ENCODE measurements at regions not wholly inside any gene's neighbourhood (a gene's known extent, or its start where the extent isn't known, plus 50 kb on each side); places are given as distances from the start of the nearest gene placed in this dataset.

DNA sequence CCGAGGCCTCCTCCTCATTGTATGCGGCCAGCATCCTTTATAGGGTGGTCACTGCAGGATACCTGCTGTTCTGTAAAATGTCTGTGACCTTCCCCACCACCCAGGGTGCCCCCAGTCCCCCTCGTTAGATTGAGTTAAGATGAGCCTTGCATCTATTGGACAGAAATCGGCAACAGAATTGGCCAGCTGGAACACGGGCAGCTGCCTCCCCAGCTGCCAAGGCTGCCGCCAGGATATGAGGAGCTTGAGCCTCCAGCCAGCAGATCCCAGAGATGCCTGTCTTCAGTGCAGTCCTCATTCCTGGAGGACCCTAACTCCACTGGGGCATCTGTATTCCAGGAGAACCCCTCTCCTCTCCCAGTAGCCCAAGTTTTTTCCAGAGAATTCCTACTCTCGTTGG is 463.0 kb downstream of the TSHZ3 start:
- in situ Hi-C loops (cut with MboI; ENCODE audit: low sequenced_read_pairs) = no loop called here
- H3K36me3 ChIP-seq (replicated peaks) = no peaks in the 10 kb centered on the region
- H3K27me3 ChIP-seq (ENCODE audit: low read depth) = peaks cover 9% of the 10 kb centered on the region; the same call in 1 of the 2 replicates
- H3K4me1 ChIP-seq = no peaks in the 10 kb centered on the region
- H3K9me3 ChIP-seq = no peaks in the 10 kb centered on the region
- H3K4me3 ChIP-seq = no peak overlapping the region
- DNase-seq (ENCODE audit: low spot score in 2 of 2) = no peak

DNA sequence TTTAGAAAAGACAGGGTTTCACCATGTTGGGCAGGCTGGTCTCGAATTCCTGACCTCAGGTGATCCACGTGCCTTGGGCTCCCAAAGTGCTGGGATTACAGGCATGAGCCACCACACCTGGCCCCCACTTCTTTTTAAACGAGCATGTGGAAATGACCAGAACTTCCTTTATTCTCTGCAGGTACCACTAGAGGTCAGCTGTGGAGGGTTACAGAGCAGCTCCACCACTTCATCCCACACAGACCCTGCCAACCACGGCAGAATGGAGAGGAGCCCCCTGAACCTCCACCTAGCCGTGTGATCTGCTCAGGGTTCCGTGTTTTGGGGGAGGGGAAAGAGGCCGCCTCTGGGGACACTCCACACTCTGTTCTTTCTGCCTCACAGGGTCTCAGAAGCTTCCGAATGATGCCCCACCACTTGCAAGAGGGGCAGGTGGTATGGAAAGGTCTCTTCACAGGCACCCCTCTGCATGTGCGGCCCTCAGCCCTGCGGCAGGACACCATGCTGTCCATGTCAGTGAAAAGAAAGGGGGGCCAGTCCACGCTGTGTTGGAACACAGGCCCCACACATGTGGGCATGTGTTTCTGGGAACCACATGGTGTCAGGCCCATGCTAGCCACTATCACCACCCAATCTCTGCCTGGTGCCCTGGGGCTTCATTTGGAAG is 465.0 kb downstream of the TSHZ3 start:
- no peaks in the 10 kb centered on the region for H3K4me1 ChIP-seq
- no peaks in the 10 kb centered on the region for H3K9me3 ChIP-seq

DNA sequence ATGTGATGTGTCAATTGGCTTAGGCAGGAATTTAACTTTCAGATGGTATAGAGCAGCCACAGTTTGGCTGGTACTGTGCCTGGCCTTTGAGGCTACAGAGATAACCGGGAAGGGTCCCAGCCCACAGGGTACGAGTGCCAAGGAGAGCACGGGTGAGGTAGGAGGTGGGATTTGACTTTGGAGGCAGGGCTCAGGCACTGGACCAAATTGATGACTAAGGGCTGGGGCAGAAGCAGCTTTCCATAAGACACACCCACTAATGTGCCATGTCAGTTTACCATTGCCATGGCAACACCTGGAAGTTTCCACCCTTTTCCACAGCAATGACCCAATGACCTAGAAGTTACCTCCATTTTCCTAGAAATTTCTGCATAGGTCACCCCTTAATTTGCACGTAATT is 466.2 kb downstream of the TSHZ3 start:
- DNase-seq (ENCODE audit: low spot score in 2 of 2) = no peak
- in situ Hi-C loops (cut with MboI; ENCODE audit: low sequenced_read_pairs) = no loop called here
- Histone ChIP-seq H3K4me3 (no peak overlapping the region), H3K36me3 (replicated peaks) (no peaks in the 10 kb centered on the region), H3K9me3 (no peaks in the 10 kb centered on the region), H3K27me3 (ENCODE audit: low read depth) (no peaks in the 10 kb centered on the region), H3K4me1 (no peaks in the 10 kb centered on the region)

More for the DNA sequence above, 465.0 kb downstream of the TSHZ3 start:
- no peak for DNase-seq (ENCODE audit: low spot score in 2 of 2)
- Histone ChIP-seq H3K36me3 (replicated peaks) (no peaks in the 10 kb centered on the region), H3K4me3 (no peak overlapping the region), H3K27me3 (ENCODE audit: low read depth) (no peaks in the 10 kb centered on the region)
- in situ Hi-C loops (cut with MboI; ENCODE audit: low sequenced_read_pairs) = no loop called here

DNA sequence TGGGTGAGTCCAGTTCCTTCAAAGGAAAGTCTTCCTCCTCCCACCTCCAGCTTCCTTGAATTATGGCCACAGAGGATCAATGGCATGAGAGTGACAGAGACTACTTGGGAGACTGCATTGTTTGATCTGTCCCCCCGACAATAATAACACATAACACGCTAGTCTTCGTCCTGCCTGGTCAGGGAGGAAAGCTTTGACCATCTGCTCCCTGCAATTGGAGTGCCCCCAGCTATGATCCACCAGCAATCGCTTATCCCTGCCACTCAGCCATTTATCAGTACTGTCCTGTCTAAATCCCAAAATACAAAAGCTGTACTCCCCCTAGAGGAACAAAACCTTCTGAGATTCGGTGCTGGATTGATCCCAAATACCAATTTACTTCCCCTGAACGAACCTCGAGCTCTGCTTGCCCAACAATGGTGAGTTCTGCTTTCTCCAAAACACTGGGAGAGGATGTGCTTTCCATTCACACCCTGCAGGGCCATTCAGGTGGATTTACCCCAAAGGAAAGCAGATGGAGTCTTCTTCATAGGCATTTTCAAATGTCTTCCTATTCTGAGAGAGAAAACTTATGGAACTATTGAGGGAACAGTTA is 466.7 kb downstream of the TSHZ3 start:
- no peaks in the 10 kb centered on the region for H3K9me3 ChIP-seq
- H3K4me1 ChIP-seq = no peaks in the 10 kb centered on the region
- H3K4me3 ChIP-seq = no peak overlapping the region
- no peaks in the 10 kb centered on the region for H3K36me3 ChIP-seq (replicated peaks)
- DNase-seq (ENCODE audit: low spot score in 2 of 2) = no peak
- in situ Hi-C loops (cut with MboI; ENCODE audit: low sequenced_read_pairs) = no loop called here
- H3K27me3 ChIP-seq (ENCODE audit: low read depth) = no peaks in the 10 kb centered on the region

DNA sequence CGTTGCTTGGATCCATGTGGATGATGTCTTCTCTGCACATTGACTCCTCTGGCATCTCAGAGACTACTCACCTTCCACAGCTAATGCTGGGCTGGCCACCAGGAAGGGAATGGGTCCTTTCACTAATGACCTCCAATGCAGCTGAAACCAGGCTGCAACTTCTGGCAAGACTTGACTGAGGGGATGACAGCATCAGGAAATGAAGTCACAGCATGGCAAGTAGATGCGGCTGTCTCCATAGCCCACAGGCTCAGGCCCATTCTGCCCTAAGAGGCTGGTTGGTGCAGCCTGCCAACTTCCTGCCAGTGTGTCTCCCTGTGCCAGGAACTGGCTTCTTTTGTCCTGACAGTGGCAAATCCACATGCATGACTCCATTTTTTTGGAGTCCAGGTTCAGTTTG is 467.3 kb downstream of the TSHZ3 start:
- DNase-seq (ENCODE audit: low spot score in 2 of 2) = no peak
- H3K27me3 ChIP-seq (ENCODE audit: low read depth) = no peaks in the 10 kb centered on the region

DNA sequence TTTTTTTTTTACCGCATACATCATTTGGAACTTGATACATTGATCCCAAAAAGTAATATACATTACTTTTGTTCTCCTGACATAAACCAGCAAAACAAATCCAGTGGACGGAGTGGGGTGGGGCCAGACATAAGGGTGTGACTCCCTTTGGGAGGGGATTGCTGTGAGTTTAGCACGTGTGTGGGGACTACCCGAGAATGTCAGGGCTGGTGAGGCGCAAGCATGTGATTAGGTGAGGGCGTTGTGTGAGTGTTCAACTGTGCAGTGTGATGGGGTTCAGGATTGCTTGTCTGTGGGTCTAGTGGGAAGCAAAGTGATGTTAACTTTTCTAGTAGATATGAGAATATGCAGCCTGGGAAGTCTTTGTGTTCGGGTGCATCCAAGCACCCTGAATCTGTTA is 468.0 kb downstream of the TSHZ3 start:
- H3K4me3 ChIP-seq = no peak overlapping the region
- no peaks in the 10 kb centered on the region for H3K9me3 ChIP-seq
- in situ Hi-C loops (cut with MboI; ENCODE audit: low sequenced_read_pairs) = no loop called here
- H3K27me3 ChIP-seq (ENCODE audit: low read depth) = no peaks in the 10 kb centered on the region
- no peak for DNase-seq (ENCODE audit: low spot score in 2 of 2)
- no peaks in the 10 kb centered on the region for H3K4me1 ChIP-seq
- no peaks in the 10 kb centered on the region for H3K36me3 ChIP-seq (replicated peaks)

More for the DNA sequence above, 467.3 kb downstream of the TSHZ3 start:
- in situ Hi-C loops (cut with MboI; ENCODE audit: low sequenced_read_pairs) = no loop called here
- Histone ChIP-seq H3K4me1 (no peaks in the 10 kb centered on the region), H3K4me3 (no peak overlapping the region), H3K36me3 (replicated peaks) (no peaks in the 10 kb centered on the region), H3K9me3 (no peaks in the 10 kb centered on the region)

DNA sequence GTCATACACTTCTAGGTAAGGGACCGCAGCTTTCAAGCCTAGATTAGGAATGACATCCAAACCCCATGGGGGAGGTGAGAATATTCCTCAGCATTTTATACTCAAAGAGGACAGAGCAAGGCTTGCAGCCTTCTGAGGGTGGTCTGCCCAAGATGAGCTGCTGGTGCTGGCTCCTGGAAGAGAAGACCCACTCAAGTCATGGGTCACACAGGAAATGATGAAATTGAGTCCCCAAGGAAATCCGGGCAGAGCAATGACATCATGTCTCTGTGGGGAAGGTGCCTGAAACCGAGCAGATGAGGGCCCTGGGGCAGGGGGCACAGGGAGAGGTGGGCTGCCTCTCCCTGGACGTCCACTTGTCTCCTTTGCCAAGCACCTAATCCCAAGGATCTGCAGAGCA is 468.7 kb downstream of the TSHZ3 start:
- H3K9me3 ChIP-seq = no peaks in the 10 kb centered on the region
- H3K4me3 ChIP-seq = no peak overlapping the region
- H3K27me3 ChIP-seq (ENCODE audit: low read depth) = no peaks in the 10 kb centered on the region
- in situ Hi-C loops (cut with MboI; ENCODE audit: low sequenced_read_pairs) = no loop called here
- no peaks in the 10 kb centered on the region for H3K36me3 ChIP-seq (replicated peaks)
- DNase-seq (ENCODE audit: low spot score in 2 of 2) = no peak
- H3K4me1 ChIP-seq = no peaks in the 10 kb centered on the region

DNA sequence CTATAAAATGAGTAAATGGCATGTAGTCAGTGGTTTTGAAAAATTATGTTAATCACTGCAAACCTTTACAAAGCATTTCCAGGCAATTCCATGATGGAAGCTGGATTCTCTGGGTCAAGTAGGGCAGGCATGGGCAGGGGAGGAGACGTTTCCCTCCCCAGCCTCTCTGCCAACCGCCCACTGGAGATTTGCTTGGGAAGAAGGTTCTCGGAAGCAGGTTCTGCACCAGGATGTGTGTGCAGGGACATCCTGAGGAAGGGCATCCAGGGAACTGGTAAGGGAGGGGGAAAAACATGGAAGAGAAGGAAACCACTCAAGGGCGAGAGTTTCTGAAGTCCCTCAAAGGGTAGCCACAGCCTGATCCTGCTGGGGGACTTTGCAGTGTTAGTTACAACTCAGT is 469.1 kb downstream of the TSHZ3 start:
- Histone ChIP-seq H3K36me3 (replicated peaks) (no peaks in the 10 kb centered on the region), H3K27me3 (ENCODE audit: low read depth) (no peaks in the 10 kb centered on the region), H3K9me3 (no peaks in the 10 kb centered on the region), H3K4me3 (no peak overlapping the region), H3K4me1 (no peaks in the 10 kb centered on the region)
- no peak for DNase-seq (ENCODE audit: low spot score in 2 of 2)
- in situ Hi-C loops (cut with MboI; ENCODE audit: low sequenced_read_pairs) = no loop called here

DNA sequence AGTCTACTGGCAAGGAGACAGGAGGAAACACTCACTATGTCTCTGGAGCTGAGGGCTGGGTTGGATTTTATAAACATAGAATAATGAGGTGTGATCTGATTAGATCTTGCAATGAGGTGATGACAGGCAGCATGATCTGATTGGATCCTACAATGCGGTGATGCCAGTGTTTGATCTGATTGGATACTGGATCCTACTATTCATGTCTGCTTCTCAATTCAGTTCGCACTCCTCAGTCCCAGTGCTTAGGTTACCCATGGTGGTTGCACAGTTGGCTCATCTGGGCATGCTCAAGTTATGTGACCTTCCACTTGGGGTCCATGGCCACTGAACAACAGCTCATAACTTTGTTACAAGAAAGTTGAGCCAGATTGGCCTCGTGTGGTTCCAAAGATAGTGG is 469.5 kb downstream of the TSHZ3 start:
- in situ Hi-C loops (cut with MboI; ENCODE audit: low sequenced_read_pairs) = no loop called here
- Histone ChIP-seq H3K4me1 (no peaks in the 10 kb centered on the region), H3K4me3 (no peak overlapping the region), H3K27me3 (ENCODE audit: low read depth) (no peaks in the 10 kb centered on the region), H3K36me3 (replicated peaks) (no peaks in the 10 kb centered on the region), H3K9me3 (no peaks in the 10 kb centered on the region)
- no peak for DNase-seq (ENCODE audit: low spot score in 2 of 2)

DNA sequence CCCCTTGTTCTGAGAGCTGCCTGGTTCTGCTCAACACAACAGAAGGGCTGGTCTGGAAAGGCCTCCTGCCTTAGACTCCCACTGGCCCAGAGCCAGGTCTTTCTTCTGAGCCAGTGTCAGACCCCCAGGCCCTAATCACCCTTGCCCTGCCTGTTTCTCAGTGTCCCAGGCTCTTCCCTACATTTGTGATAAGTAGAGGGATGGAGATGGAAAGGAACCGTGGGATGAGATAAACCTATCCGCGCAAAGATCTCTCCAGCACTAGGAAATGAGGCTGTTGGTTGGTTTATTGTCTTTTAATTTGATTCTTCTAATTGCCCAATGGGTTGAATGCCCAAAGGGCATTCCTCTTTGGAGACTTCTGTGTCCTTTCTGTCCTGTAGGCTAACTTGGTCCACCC is 470.0 kb downstream of the TSHZ3 start:
- no peaks in the 10 kb centered on the region for H3K36me3 ChIP-seq (replicated peaks)
- H3K9me3 ChIP-seq = no peaks in the 10 kb centered on the region
- no peak overlapping the region for H3K4me3 ChIP-seq
- no peaks in the 10 kb centered on the region for H3K27me3 ChIP-seq (ENCODE audit: low read depth)
- no peak for DNase-seq (ENCODE audit: low spot score in 2 of 2)
- no peaks in the 10 kb centered on the region for H3K4me1 ChIP-seq
- in situ Hi-C loops (cut with MboI; ENCODE audit: low sequenced_read_pairs) = no loop called here

DNA sequence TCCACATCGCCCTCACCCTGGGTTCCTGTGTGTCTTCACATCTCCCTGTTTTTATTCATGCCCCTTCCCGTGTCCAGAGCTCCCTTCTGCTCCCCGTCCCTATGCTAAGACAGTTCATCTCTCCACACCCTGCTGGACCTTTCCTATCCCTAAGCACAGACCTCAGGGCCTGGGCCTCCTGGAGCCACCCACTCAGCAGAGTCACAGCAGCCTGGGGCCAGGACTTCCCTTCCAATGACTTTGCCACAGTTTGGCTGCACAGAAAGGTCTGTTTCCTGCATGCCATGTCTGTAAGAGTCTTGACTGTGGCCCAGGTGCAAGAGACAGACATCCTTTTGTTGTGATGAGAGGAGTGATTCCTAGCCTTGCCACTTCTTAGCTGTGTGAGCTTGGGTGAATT is 470.7 kb downstream of the TSHZ3 start:
- DNase-seq (ENCODE audit: low spot score in 2 of 2) = no peak
- Histone ChIP-seq H3K4me3 (no peak overlapping the region), H3K36me3 (replicated peaks) (no peaks in the 10 kb centered on the region), H3K4me1 (no peaks in the 10 kb centered on the region), H3K27me3 (ENCODE audit: low read depth) (no peaks in the 10 kb centered on the region), H3K9me3 (no peaks in the 10 kb centered on the region)
- in situ Hi-C loops (cut with MboI; ENCODE audit: low sequenced_read_pairs) = no loop called here

DNA sequence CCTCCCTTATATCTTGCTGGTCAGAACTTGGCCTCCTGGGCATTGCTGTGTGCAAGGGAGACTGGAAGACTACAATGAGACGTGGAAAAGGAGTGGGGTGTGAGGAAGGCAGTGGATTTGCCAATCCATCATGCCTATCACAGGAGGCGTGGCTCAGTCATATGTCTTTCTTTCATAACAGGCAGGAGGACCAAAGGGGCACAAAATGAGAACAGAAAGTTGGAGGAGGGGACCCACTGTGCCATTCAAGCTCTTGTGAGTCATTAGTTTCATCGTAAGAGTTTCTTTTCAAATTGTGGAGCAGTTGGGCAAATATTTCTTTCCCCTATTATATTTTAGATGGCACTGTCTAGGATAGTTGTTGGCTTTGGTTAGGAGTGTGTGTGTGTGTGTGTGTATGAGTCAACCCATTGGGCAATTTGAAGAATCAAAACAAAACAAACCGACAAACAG is 471.5 kb downstream of the TSHZ3 start:
- in situ Hi-C loops (cut with MboI; ENCODE audit: low sequenced_read_pairs) = no loop called here
- Histone ChIP-seq H3K27me3 (ENCODE audit: low read depth) (no peaks in the 10 kb centered on the region), H3K9me3 (no peaks in the 10 kb centered on the region), H3K4me3 (no peak overlapping the region), H3K36me3 (replicated peaks) (no peaks in the 10 kb centered on the region), H3K4me1 (no peaks in the 10 kb centered on the region)
- DNase-seq (ENCODE audit: low spot score in 2 of 2) = no peak

DNA sequence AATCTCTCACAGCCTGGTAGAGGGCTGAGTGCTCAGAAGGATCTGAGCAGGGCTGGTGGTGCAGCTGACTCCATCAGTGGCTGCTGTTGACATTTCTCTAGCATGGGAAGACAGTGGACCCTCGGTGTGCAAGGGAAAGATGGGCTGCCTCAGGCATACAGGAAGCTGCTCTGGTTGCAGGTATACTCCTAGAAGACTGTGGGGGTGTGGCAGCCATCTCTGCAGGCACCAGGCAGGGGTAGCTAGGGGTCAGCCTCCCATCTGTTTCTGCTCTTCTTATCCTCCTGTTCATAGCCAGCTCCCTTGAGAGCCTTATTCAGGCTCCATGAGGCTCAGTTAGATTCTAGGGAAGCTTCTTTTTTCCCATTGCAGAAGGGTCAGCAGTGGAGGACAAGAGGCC is 475.5 kb downstream of the TSHZ3 start:
- H3K36me3 ChIP-seq (replicated peaks) = no peaks in the 10 kb centered on the region
- in situ Hi-C loops (cut with MboI; ENCODE audit: low sequenced_read_pairs) = no loop called here
- DNase-seq (ENCODE audit: low spot score in 2 of 2) = no peak
- H3K4me3 ChIP-seq = no peak overlapping the region
- H3K4me1 ChIP-seq = no peaks in the 10 kb centered on the region
- H3K27me3 ChIP-seq (ENCODE audit: low read depth) = no peaks in the 10 kb centered on the region
- H3K9me3 ChIP-seq = no peaks in the 10 kb centered on the region

DNA sequence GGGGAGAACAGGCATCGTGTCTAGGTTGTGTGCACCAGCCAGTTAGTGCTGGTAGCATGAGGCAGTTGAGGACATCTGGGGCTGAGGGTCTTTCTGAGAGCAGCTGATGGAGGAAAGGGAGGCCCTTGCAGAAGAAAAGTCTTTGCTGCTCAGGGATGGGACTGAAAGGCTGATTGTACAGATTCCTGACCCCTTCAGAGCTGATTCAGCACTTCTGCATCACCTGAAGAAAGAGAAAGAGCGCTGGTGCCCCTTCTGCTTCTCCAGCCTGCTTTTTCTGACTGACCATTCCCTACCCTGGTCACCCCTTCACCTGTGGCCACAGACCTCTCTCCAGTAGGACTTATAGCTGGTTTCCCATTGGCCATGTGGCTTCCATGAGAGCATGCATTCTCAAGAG is 476.2 kb downstream of the TSHZ3 start:
- no peaks in the 10 kb centered on the region for H3K9me3 ChIP-seq
- in situ Hi-C loops (cut with MboI; ENCODE audit: low sequenced_read_pairs) = no loop called here
- no peak overlapping the region for H3K4me3 ChIP-seq
- no peaks in the 10 kb centered on the region for H3K27me3 ChIP-seq (ENCODE audit: low read depth)
- no peaks in the 10 kb centered on the region for H3K4me1 ChIP-seq
- no peaks in the 10 kb centered on the region for H3K36me3 ChIP-seq (replicated peaks)
- no peak for DNase-seq (ENCODE audit: low spot score in 2 of 2)

DNA sequence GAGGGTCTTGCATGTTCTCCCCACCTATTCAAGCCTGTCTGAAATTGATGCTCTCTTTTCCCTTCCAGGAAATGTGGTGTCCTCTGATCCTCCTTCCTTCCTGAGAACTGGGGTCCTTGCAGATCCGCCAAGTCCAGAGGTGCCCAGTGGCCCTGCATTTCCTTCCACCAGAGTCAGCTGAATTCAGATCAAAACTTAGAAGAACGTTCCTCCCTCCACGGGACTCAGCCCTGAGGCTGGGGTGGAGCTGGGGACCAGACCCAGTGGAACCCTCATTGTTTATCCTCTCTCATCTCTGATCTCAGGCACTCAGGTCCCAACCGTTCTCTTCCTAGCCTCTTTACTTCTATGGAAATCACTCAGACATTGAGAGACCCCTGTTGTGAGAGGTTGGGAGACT is 477.3 kb downstream of the TSHZ3 start:
- no peaks in the 10 kb centered on the region for H3K9me3 ChIP-seq
- H3K4me3 ChIP-seq = no peak overlapping the region
- H3K27me3 ChIP-seq (ENCODE audit: low read depth) = no peaks in the 10 kb centered on the region
- in situ Hi-C loops (cut with MboI; ENCODE audit: low sequenced_read_pairs) = no loop called here
- no peak for DNase-seq (ENCODE audit: low spot score in 2 of 2)
- H3K4me1 ChIP-seq = no peaks in the 10 kb centered on the region
- H3K36me3 ChIP-seq (replicated peaks) = no peaks in the 10 kb centered on the region
